DMS153 treated with DMSO at 0.1 percent for 48 hours (cell line): ENCODE measurements at regions not wholly inside any gene's neighbourhood (a gene's known extent, or its start where the extent isn't known, plus 50 kb on each side); places are given as distances from the start of the nearest gene placed in this dataset.

ENCODE experiments used
- DNase-seq: peaks from one replicate; lab custom pipeline; 2025; ENCODE audit not compliant: unreplicated experiment; lab: John Stamatoyannopoulos, UW

DNA sequence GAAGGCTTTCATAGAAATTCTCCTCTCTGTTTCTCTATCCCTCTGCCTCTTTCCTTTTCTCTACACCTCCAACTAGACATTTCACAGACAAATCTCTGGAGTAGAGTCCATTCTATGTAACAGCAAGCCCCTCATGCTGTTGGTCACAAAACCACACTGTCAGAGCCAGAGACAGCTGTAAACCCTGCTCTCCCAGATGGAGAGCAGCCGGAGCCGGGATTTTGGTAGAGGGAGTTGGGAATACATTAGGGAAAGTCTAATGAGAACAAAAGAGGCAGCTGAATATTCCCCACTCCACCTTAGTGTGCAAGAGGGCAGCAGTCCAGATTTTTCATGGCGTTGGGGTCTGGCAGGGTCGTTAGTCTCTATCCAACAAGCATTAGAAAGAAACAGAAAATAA lies 68.3 kb upstream of the EDN1 start:
- DNase-seq: no peak

DNA sequence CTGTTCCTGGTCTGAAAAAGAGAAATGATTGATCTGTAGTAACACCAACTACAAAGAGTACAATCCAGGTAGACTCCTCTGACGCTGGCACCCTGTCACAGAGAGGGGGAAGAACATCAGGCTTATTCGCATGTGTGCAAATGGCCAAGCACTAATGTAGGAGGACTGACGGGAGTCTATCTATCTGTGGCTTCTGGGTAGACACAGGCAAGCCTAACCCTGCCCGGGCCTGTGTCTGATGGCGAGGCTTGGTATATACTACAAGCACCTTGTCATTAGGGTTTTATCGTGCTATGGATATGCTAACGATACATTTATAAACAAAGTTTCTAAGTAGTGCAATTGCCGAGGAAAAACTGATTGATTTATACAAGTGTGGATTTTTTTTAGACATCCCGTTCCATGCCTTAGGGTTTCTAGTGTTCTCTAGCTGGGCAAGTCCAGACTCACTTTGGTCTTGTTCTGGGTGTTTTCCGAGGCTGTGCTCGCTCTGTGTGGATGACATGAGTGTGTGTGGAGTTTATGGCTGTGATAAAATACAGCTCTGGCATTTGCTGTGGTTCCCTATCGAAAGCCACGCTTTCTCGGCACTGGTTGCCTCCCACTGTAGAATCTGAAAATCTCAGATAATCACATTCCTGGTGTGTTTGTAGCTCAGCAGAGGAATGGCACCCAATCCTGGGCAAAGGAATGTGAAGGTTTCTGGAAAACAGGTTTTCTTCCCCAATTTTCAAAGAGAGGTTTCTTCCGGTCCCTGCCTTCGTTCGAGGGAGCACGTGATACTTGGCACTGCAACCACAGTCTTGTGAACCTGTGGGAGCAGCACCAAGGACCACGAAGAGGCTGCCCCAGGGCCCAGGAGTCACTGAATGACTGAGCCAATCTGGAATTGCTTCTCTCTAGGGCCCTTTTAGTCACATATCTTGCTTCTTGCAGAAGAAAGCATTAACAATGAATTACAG lies 67.5 kb upstream of the EDN1 start:
- no peak for DNase-seq

DNA sequence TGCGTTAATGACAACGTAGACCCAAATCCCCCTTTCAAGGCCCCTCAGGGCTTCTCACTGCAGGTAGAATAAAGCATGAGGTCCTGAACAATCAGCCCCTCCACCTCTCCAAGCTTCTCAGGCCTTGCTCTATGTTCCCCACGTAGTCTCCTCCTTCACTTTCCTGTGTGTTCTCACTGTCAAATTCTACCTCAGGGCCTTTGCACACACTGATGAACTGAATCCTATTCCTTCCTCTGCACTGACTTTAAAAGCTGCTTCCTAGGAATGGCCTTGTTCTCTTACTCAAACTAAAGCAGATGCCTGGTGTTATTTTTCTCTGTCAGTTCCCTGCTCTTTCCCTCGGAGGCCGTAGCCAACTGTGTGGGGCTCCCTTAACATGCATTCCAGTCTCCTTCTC lies 66.8 kb upstream of the EDN1 start:
- no peak for DNase-seq

DNA sequence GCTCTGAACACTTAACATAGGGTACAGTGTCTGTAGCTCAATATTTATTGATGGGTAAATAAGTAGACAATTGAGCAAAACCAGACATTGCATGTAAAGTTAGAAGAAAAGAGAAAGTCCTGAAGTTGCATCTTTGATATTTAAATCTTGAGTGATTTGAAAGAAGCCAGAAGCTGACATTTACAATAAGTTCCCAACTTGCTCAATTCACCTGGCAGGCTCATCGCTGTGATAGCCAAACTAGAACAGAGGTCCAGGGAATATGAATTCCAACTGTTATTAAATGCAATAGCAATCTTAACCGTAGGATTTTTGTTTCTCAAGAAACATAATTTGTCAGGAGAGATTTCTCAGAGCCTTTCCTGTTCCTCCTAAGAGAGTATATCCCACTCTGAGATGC lies 65.9 kb upstream of the EDN1 start:
- no peak for DNase-seq

DNA sequence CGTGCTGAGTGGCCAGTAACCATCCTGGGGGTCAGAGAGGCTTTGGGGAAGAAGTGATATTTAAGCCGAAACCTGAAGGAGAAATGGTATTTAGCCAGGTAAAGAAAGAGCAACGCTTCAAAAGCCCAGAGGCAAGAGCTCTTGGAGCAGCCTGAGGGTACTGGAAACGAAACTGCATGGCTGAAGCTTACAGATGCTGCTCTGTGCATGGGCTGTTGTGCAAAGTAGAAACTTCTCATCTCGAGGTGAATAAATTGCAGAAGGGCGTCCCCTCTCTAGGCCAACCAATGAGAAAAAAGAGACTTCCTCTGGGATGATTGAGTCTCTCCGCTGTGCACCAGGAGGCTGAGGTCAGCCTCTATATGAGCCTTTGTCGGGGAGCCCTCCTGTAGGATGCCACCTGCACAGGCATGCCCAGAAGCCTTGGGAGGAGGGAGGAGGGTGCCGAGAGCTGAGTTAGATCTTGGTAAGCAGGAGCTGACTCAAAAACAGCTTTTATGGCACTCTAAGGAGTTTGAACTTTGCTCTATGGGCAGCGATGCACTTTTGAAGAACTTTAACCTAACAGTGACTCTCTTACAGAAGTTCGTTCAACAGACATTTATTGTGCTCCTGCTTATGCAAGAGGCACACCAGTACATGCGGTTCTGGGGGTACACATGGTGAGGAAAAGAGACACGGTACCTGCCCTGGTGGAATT lies 61.6 kb upstream of the EDN1 start:
- DNase-seq: no peak

DNA sequence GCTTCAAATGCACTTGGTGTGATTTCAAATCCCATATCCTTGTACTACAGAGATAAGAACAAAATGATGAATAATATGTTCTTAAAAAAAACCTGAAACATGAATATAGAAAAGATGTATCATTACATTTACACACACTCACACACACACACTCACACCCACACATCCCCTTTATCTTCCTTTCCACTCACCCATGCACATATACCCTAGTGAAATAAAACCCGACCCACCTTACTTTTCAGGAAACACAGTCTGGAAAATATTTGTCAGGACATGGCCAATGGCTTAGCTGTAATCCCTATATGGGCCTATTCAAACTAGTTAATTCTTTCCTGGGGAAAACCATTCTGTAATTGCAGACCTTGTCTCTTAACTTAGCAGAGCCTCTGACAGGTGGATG lies 60.8 kb upstream of the EDN1 start:
- DNase-seq: no peak

DNA sequence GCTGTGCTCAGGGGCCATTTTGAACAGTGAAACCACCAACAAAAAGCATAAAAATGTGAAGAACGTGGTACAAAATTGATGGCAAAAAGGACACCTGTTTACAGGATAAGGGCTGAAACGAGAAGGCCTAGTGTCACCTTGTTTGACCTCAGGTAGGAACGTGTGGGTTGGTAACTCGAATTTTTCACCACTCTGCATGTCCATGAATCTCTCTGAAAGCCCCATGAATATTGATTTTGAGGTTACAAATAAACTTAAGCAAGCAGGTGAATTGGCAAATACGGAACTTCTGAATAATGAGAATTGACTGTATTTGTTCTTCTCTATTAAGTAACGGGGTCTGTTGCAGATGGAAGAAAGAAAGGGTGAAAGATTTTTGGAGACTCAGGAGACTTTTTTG lies 59.6 kb upstream of the EDN1 start:
- DNase-seq: no peak

DNA sequence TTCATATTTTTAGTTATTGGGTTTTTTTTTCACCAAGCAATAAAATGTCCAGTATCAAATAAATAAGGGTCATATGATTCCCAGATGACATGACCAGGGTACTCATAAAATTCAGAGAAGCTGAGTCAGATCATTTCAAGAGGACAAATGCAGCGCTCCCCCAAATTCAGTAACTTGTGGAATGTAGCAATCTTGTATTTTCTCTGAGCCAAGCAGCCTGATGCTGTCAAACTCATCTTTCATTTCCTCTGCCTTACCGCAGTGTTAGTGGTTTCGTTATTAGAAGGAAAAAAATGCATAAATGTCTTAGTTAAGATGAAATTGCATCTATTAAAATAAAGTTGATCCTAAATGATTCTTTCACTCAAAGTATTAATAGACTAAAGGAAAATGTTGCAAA lies 57.8 kb upstream of the EDN1 start:
- no peak for DNase-seq

DNA sequence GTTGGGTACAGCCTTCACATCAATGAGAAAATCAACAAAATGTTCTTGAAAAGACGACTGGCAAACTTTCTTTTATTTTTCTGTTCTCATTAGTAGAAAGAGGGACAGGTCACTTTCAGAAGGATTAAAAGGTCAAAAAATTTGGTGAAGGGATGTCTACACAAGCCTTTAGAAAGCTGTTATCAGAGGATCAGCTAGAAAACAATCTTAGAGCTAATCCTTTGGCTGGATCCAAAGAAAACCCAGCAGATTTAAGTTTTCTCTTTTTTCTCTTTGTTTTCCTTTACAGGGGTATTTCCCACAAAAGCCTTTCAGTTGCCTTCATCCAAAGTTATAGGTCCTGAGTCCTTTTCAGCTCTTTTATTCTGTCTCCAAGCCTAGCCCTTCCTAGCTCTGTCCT lies 57.3 kb upstream of the EDN1 start:
- DNase-seq: no peak

DNA sequence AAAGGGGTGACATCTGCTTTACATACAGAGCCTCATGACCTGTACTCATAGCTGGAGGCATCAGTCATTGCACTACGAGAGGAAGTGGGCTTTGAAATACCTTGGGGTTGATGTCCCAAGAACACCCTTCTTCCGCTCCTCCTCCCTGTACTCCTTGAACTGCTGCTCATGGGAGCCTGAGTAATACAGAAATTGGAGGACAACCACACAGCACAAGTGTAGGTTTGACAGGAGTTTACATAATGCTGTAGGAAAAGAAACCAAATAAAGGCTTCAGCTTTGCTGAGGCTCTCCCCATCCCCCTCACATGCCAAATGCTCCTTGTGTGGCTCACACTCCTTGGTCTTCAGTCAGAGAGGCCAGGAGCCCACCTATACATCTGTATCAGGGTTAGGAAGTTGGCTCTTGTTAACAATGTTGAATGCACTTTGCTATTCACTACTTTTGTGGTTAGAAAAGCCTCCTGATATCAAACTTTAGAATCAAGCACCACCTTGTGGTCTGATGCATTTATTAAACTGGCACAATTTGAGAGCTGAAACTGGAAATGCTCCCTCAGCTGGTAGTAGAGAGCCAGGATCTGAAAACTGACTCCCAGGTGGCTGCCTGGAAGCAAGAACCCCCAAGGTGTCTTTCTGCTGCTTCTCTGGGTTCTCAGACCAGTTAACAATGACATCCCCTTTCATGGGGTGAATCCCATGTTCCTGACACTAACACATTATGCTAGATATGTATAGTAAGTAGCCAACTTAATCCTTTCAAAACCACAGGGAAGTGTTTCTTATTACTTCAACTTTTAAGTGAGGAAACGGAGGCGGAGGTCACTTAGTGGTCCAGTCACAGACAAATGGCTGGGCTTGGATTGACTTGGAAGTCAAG lies 56.2 kb upstream of the EDN1 start:
- peak; percentile 0 for DNase-seq

DNA sequence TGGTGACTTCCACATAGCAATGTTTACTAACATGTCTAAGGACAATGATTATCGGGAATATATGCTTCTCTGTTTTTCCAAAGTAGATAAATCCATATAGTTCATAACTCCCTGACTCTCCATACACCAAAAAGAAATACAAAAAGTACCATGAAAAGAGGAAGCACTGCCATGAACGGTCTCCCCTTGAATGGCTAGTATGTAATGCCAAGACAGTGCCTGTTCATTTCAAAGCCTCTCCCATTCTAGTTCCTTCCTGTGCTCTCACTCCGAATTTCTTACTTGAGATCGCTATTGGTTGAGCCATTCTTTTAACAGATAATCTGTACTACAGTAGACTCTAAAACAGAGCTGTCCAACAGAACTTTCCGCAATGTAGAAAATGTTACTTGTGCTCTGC lies 54.8 kb upstream of the EDN1 start:
- DNase-seq: no peak

DNA sequence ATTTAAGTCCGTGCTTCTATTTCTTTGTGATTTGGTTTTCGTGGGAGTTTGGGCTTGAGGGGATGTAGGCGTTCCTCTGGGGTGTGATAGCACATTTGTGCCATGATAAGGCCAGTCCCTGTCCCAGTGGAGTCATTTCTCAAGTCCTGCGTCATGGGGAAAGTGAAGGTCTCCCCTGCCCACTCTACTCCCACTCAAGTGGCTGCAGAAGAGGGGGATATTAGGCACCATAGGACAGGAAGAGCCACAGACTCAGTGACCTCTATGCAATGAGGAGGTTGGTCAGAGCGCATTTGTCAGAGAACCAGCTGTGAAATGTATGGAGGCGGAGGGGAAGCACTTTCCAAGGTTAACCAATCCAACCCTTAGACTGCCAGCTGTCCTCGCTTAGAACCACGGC lies 51.9 kb upstream of the EDN1 start:
- DNase-seq: no peak
